HepG2 (cell line): ENCODE measurements at regions not wholly inside any gene's neighbourhood (a gene's known extent, or its start where the extent isn't known, plus 50 kb on each side); places are given as distances from the start of the nearest gene placed in this dataset.

Experiments
- ATAC-seq: fragments of 200-7000 bp; cut with Tn5 transposase; 3 replicates; pipeline ENCODE4 v1.9.1; 2020; ENCODE audit warnings: mild to moderate bottlenecking, moderate library complexity
- BruUV-seq: library from RNA; stranded (reverse); fragments of 400-500 nt; replicated peaks from 2 replicates; lab custom pipeline; 2021; lab: Mats Ljungman, UMichigan
- CTCF ChIA-PET: fragments of 300-600 bp; formaldehyde crosslinking; extraction: SDS; loops from one replicate; lab custom pipeline; 2021; ENCODE audit warnings: low total read pairs, inconsistent platforms, low intra/inter-chr PET ratio; lab: Yijun Ruan, JAX
- POLR2A ChIA-PET: fragments of 350-600 bp; sonication (Branson Sonifier 250); formaldehyde crosslinking; loops from one replicate; lab custom pipeline; 2020; ENCODE audit warnings: antibody characterized with exemption, inconsistent platforms; lab: Yijun Ruan, JAX
- DNase-seq: peaks from one replicate; pipeline ENCODE4 v3.0.0-alpha.2; 2015; ENCODE audit warnings: low spot score
- FAIRE-seq: peaks from 3 replicates; lab custom pipeline; 2011; peaks lifted over from hg19 to GRCh38; lab: Jason Lieb, UNC
- H2AFZ ChIP-seq: one replicate; pipeline ENCODE4 v1.6.1; 2011; ENCODE audit warnings: low read length, inconsistent platforms
- H3K27ac ChIP-seq: fragments of 300-600 bp; 3 replicates; pipeline ENCODE4 v1.8.0; 2011; ENCODE audit warnings: mixed run types, mild to moderate bottlenecking, mixed read lengths, low read length, inconsistent platforms; ENCODE audit not compliant: insufficient read depth; ENCODE audit errors: extremely low read length
- H3K27me3 ChIP-seq, 2 experiments: fragments of 200-600 bp in 1 of 2; 2 replicates in 1 of 2; 3 replicates in 1 of 2; pipeline versions ENCODE4 v1.6.0 to v1.8.0; 2011; ENCODE audit warnings: low read length in 2 of 2, mild to moderate bottlenecking in 2 of 2, moderate library complexity in 2 of 2, inconsistent platforms in 1 of 2; ENCODE audit not compliant: insufficient read depth in 2 of 2, control insufficient read depth in 1 of 2
- H3K36me3 ChIP-seq, 2 experiments: fragments of 200-600 bp in 1 of 2; replicated peaks in 1 of 2; 2 replicates in 1 of 2; 3 replicates in 1 of 2; pipeline versions ENCODE4 v1.5.1 to v1.8.0; 2011; ENCODE audit warnings: low read length in 2 of 2, inconsistent platforms in 1 of 2; ENCODE audit not compliant: insufficient read depth in 2 of 2, control insufficient read depth in 1 of 2
- H3K4me1 ChIP-seq: 2 replicates; pipeline ENCODE4 v1.5.1; 2012; ENCODE audit warnings: low read length, inconsistent platforms; ENCODE audit not compliant: insufficient read depth
- H3K4me2 ChIP-seq: 2 replicates; pipeline ENCODE4 v1.6.0; 2011; ENCODE audit warnings: low read depth, low read length, inconsistent platforms
- H3K4me3 ChIP-seq, 3 experiments: fragments of 200-600 bp in 1 of 3; sonication (generic), shearing (Covaris generic) in 1 of 3; replicated peaks in 1 of 3; 2 replicates each; pipeline ENCODE4 v1.5.1; 2011 to 2016; ENCODE audit warnings: low read length in 3 of 3, inconsistent platforms in 2 of 3, low read depth in 2 of 3, mild to moderate bottlenecking in 2 of 3, control low read depth in 1 of 3, mixed read lengths in 1 of 3; ENCODE audit not compliant: insufficient read depth in 1 of 3
- H3K79me2 ChIP-seq: one replicate; pipeline ENCODE4 v1.6.1; 2011; ENCODE audit warnings: low read length, inconsistent platforms; ENCODE audit not compliant: insufficient read depth
- H3K9ac ChIP-seq: 2 replicates; pipeline ENCODE4 v1.6.0; 2011; ENCODE audit warnings: mild to moderate bottlenecking, low read depth, low read length, inconsistent platforms; ENCODE audit not compliant: insufficient read depth
- H3K9me3 ChIP-seq: 2 replicates; pipeline ENCODE4 v1.5.1; 2012; ENCODE audit warnings: mild to moderate bottlenecking, low read length
- H4K20me1 ChIP-seq: 2 replicates; pipeline ENCODE4 v1.6.0; 2011; ENCODE audit warnings: inconsistent platforms, mild to moderate bottlenecking, low read length, moderate library complexity; ENCODE audit not compliant: insufficient read depth
- ARID2 ChIP-seq: sonication (generic); formaldehyde crosslinking; IDR thresholded peaks from 2 replicates; pipeline ENCODE4 v1.8.1; 2022; ENCODE audit warnings: mild to moderate bottlenecking, missing genetic modification reagents, borderline replicate concordance
- JUNB ChIP-seq: sonication (generic); formaldehyde crosslinking; IDR thresholded peaks from 2 replicates; pipeline ENCODE4 v1.8.0; 2022; ENCODE audit warnings: missing genetic modification reagents, mild to moderate bottlenecking, borderline replicate concordance
- KLF13 ChIP-seq: sonication (generic); formaldehyde crosslinking; IDR thresholded peaks from 2 replicates; pipeline ENCODE4 v1.4.0; 2020; ENCODE audit warnings: mild to moderate bottlenecking, missing genetic modification reagents
- NFIC ChIP-seq: IDR thresholded peaks from 2 replicates; pipeline ENCODE4 v1.6.1; 2012; ENCODE audit warnings: mild to moderate bottlenecking, low read length, inconsistent platforms
- ZNF569 ChIP-seq: sonication (generic); formaldehyde crosslinking; IDR thresholded peaks from 2 replicates; pipeline ENCODE4 v1.5.0; 2020; ENCODE audit warnings: mild to moderate bottlenecking, missing genetic modification reagents, moderate library complexity, borderline replicate concordance
- ZNF597 ChIP-seq: sonication (generic); formaldehyde crosslinking; IDR thresholded peaks from 2 replicates; pipeline ENCODE4 v1.5.0; 2020; ENCODE audit warnings: missing genetic modification reagents
- ZNF687 ChIP-seq: sonication (generic); formaldehyde crosslinking; IDR thresholded peaks from 2 replicates; pipeline ENCODE4 v1.5.1; 2020; ENCODE audit warnings: mild to moderate bottlenecking, missing genetic modification reagents, moderate library complexity
- WGBS: methylation state at CpG from one replicate; pipeline ENCODE4 v1.1.6; 2017; ENCODE audit warnings: low lambda C conversion rate; 5-methylcytosine and 5-hydroxymethylcytosine counted together
- in situ Hi-C: cut with HindIII; loops from 2 replicates; pipeline ENCODE4 v1.10.0; 2017; ENCODE audit warnings: low pct_unique_long_range_greater_than_20kb; ENCODE audit not compliant: extremely low pct_ligation_motif_present
- intact Hi-C: fragments of 100-400 bp; cut with micrococcal nuclease; formaldehyde crosslinking; loops from one replicate; pipeline ENCODE4 v1.10.0; 2022; ENCODE audit not compliant: unreplicated experiment

- WGBS = 6% methylated on average over 16 of the region's 16 CpGs
These were observed 84.5 kb upstream of the ZNF469 start for GRCh38 chr16:88298181-88298832.

GRCh38 chr16:88298833-88299745 is 83.7 kb upstream of the ZNF469 start:
- ChIA-PET CTCF (no interaction called here), POLR2A (no interaction called here)
- Histone ChIP-seq H3K79me2 (no peaks in the 10 kb centered on the region), H3K9ac (no peak overlapping the region), H3K9me3 (no peaks in the 10 kb centered on the region), H3K27me3 (peaks cover 32 to 92% of the 10 kb centered on the region in 2 experiments), H3K4me1 (no peaks in the 10 kb centered on the region), H3K4me2 (no peak overlapping the region), H4K20me1 (no peaks in the 10 kb centered on the region), H3K27ac (no peak overlapping the region), H2AFZ (no peak overlapping the region), H3K4me3 (no peak overlapping the region), H3K36me3 (no peaks in the 10 kb centered on the region)
- ATAC-seq = no peak
- intact Hi-C loops (no loop called here), in situ Hi-C loops (no loop called here)
- no peak for FAIRE-seq
- no TSS peak for BruUV-seq
- 25% methylated on average over 8 of the region's 14 CpGs for WGBS
- no peak for DNase-seq
- TF ChIP-seq ZNF687 (CRISPR knock-in tag) = no peak
- TF ChIP-seq ARID2 (CRISPR knock-in tag) = no peak
- TF ChIP-seq JUNB (CRISPR knock-in tag) = no peak
- TF ChIP-seq ZNF569 (CRISPR knock-in tag) = no peak
- no peak for TF ChIP-seq NFIC

More at GRCh38 chr16:88298181-88298832, 84.5 kb upstream of the ZNF469 start:
- no peak overlapping the region for H3K4me3 ChIP-seq
- ChIA-PET POLR2A (no interaction called here), CTCF (no interaction called here)
- FAIRE-seq (no peak), DNase-seq (no peak), ATAC-seq (no peak)
- H3K4me2 ChIP-seq = no peak overlapping the region
- H3K36me3 ChIP-seq = no peaks in the 10 kb centered on the region
- no peak overlapping the region for H3K27ac ChIP-seq
- intact Hi-C loops = no loop called here
- no TSS peak for BruUV-seq
- no peaks in the 10 kb centered on the region for H3K4me1 ChIP-seq
- no peak overlapping the region for H2AFZ ChIP-seq
- in situ Hi-C loops = no loop called here
- H3K9me3 ChIP-seq = no peaks in the 10 kb centered on the region
- TF ChIP-seq KLF13 (CRISPR knock-in tag) = no peak
- no peak for TF ChIP-seq ZNF597 (CRISPR knock-in tag)
- H3K79me2 ChIP-seq = no peaks in the 10 kb centered on the region
- no peaks in the 10 kb centered on the region for H4K20me1 ChIP-seq
- H3K27me3 ChIP-seq = peaks cover 31 to 90% of the 10 kb centered on the region in 2 experiments
- no peak overlapping the region for H3K9ac ChIP-seq
